Mammary epithelial cell (primary cell): ENCODE measurements at regions not wholly inside any gene's neighbourhood (a gene's known extent, or its start where the extent isn't known, plus 50 kb on each side); places are given as distances from the start of the nearest gene placed in this dataset.

ENCODE experiments used
- CTCF ChIP-seq, 2 donors: IDR thresholded peaks in 1 of 2; conservative IDR thresholded peaks in 1 of 2; 2 replicates each; pipeline ENCODE4 v1.5.1; 2011 to 2012; ENCODE audit warnings: inconsistent platforms in 2 of 2, low read length in 2 of 2, mild to moderate bottlenecking in 2 of 2, control low read depth in 1 of 2, low read depth in 1 of 2; ENCODE audit not compliant: insufficient read depth in 1 of 2; ENCODE audit errors: extremely low read depth in 1 of 2
- EZH2 ChIP-seq: IDR thresholded peaks from 2 replicates; pipeline ENCODE4 v1.6.1; 2012; ENCODE audit warnings: low read length, inconsistent platforms, borderline replicate concordance

GRCh38 chr16:6749698-6750097, 582.9 kb upstream of the RBFOX1 start:
- TF ChIP-seq CTCF (conservative IDR thresholded peaks at IDR 0.05 in 1 of 2, IDR thresholded peaks at IDR 0.05 in 1 of 2; ENCODE audit: extremely low read depth in 1 of 2, insufficient read depth in 1 of 2, low read depth in 1 of 2, low read length in 2 of 2), result no peak
- TF ChIP-seq EZH2, result no peak
